Ureter (tissue), 1 donor: ENCODE measurements at regions not wholly inside any gene's neighbourhood (a gene's known extent, or its start where the extent isn't known, plus 50 kb on each side); places are given as distances from the start of the nearest gene placed in this dataset.
"Not testable (repeated sequence)": the region's sequence is repeated elsewhere in the genome, so short reads cannot be mapped to it uniquely, and the experiment has no call there.

ENCODE experiments used
- DNase-seq: peaks from one replicate; pipeline ENCODE4 v3.0.0-alpha.2; 2020; ENCODE audit warnings: low spot score
- donor health status: DM: yes; HTN: yes; CAD: no.

- DNase-seq = no peak
Measured at GRCh38 chr7:17558135-17558534, 259.7 kb downstream of the AHR start.

GRCh38 chr7:17558558-17559332 lies 260.3 kb downstream of the AHR start:
- no peak for DNase-seq

- DNase-seq = no peak
Measured at GRCh38 chr7:17559388-17559787, 260.9 kb downstream of the AHR start.

- DNase-seq = no peak
Measured at GRCh38 chr7:17560516-17560915, 262.1 kb downstream of the AHR start.

- no peak for DNase-seq
Measured at GRCh38 chr7:17560966-17561365, 262.5 kb downstream of the AHR start.

- DNase-seq = no peak
Measured at GRCh38 chr7:17564678-17565212, 266.3 kb downstream of the AHR start.

GRCh38 chr7:17580141-17580540 lies 281.7 kb downstream of the AHR start:
- no peak for DNase-seq

GRCh38 chr7:17580856-17581255 lies 282.4 kb downstream of the AHR start:
- no peak for DNase-seq

- no peak for DNase-seq
Measured at GRCh38 chr7:17581301-17581700, 282.8 kb downstream of the AHR start.

GRCh38 chr7:17582696-17583095 lies 284.2 kb downstream of the AHR start:
- not testable (repeated sequence) for DNase-seq

- DNase-seq = no peak
Measured at GRCh38 chr7:17583786-17584185, 285.3 kb downstream of the AHR start.

GRCh38 chr7:17584822-17585221 lies 286.4 kb downstream of the AHR start:
- no peak for DNase-seq

- DNase-seq = no peak
Measured at GRCh38 chr7:17586711-17587110, 288.3 kb downstream of the AHR start.

- DNase-seq = no peak
Measured at GRCh38 chr7:17588730-17589129, 290.3 kb downstream of the AHR start.

- no peak for DNase-seq
Measured at GRCh38 chr7:17589671-17590070, 291.2 kb downstream of the AHR start.

GRCh38 chr7:17590221-17590620 lies 291.8 kb downstream of the AHR start:
- no peak for DNase-seq

GRCh38 chr7:17593819-17594419 lies 295.5 kb downstream of the AHR start:
- no peak for DNase-seq

GRCh38 chr7:17595546-17595945 lies 297.1 kb downstream of the AHR start:
- no peak for DNase-seq

- DNase-seq = no peak
Measured at GRCh38 chr7:17598305-17598704, 299.9 kb downstream of the AHR start.

- no peak for DNase-seq
Measured at GRCh38 chr7:17598846-17599245, 300.4 kb downstream of the AHR start.

- no peak for DNase-seq
Measured at GRCh38 chr7:17599733-17600339, 301.4 kb downstream of the AHR start.

GRCh38 chr7:17600340-17600752 lies 301.9 kb downstream of the AHR start:
- DNase-seq = no peak

GRCh38 chr7:17601921-17602320 lies 303.5 kb downstream of the AHR start:
- no peak for DNase-seq
